OCI-LY3 (cell line): ENCODE measurements at regions not wholly inside any gene's neighbourhood (a gene's known extent, or its start where the extent isn't known, plus 50 kb on each side); places are given as distances from the start of the nearest gene placed in this dataset.

ENCODE experiments used
- H2AFZ ChIP-seq: fragments of 200-600, 300-600 bp; shearing (Covaris generic); 2 replicates; pipeline ENCODE4 v1.6.0; 2014; ENCODE audit warnings: antibody characterized with exemption, low read depth, low read length
- H3K27ac ChIP-seq: fragments of 200-600, 300-600 bp; sonication (generic); 2 replicates; pipeline ENCODE4 v1.5.1; 2014; ENCODE audit warnings: mild to moderate bottlenecking, low read length, moderate library complexity, mixed read lengths
- H3K27me3 ChIP-seq: fragments of 200-600, 300-600 bp; sonication (generic); 2 replicates; pipeline ENCODE4 v1.6.1; 2014; ENCODE audit warnings: low read depth, low read length, mixed read lengths
- H3K36me3 ChIP-seq: fragments of 200-600, 300-600 bp; sonication (generic); replicated peaks from 2 replicates; pipeline ENCODE3; 2014; ENCODE audit warnings: low read depth, low read length, mixed read lengths
- H3K4me1 ChIP-seq: fragments of 300-600, 200-600 bp; sonication (generic); 2 replicates; pipeline ENCODE4 v1.6.1; 2014; ENCODE audit warnings: low read length, mixed read lengths
- H3K4me2 ChIP-seq: fragments of 200-600, 300-600 bp; sonication (generic); 2 replicates; pipeline ENCODE4 v1.6.1; 2014; ENCODE audit warnings: low read length, mixed read lengths
- H3K4me3 ChIP-seq: fragments of 300-600, 200-600 bp; sonication (generic); 2 replicates; pipeline ENCODE4 v1.5.1; 2014; ENCODE audit warnings: antibody characterized with exemption, mild to moderate bottlenecking, low read length, moderate library complexity
- H3K79me2 ChIP-seq: fragments of 300-600, 200-600 bp; shearing (Covaris generic); 2 replicates; pipeline ENCODE4 v1.6.1; 2014; ENCODE audit warnings: mild to moderate bottlenecking, low read length, mixed read lengths
- H3K9ac ChIP-seq: fragments of 300-600, 200-600 bp; shearing (Covaris generic); 2 replicates; pipeline ENCODE4 v1.6.0; 2014; ENCODE audit warnings: mild to moderate bottlenecking, low read length, moderate library complexity
- H3K9me3 ChIP-seq: fragments of 200-600, 300-600 bp; shearing (Covaris generic); 2 replicates; pipeline ENCODE4 v1.6.1; 2014; ENCODE audit warnings: low read length, mixed read lengths; ENCODE audit not compliant: insufficient read depth
- H4K20me1 ChIP-seq: fragments of 200-600, 300-600 bp; sonication (generic); 2 replicates; pipeline ENCODE4 v1.6.1; 2016; ENCODE audit warnings: low read length, mixed read lengths; ENCODE audit not compliant: insufficient read depth
- EZH2phosphoT487 ChIP-seq: fragments of 200-600 bp; shearing (Covaris generic); IDR thresholded peaks from 2 replicates; pipeline ENCODE4 v1.6.1; 2018; ENCODE audit warnings: antibody characterized with exemption, mixed run types, low read depth
- TF ChIP-seq, protein P1 (sequence below): fragments of 200-600, 300-600 bp; sonication (generic); IDR thresholded peaks from 2 replicates; pipeline ENCODE4 v1.5.1; 2014; ENCODE audit warnings: antibody characterized with exemption, low read length, low read depth

DNA sequence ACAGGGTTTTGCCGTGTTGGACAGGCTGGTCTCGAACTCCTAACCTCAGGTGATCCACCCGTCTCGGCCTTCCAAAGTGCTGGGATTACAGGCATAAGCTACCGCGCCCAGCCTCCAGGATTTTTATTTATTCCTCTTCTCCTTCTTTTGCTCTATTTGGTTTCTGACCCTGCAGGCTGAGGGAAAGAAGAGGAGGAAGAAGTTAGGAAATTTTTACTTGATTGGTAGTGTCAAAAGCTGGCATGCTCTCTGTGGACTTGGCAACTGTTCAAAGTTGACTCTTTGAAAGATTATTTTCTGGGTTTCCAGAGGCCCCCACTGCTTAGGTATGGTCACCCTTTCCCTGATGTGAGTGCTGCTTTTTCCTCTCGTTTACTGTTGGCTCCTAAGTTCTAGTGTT lies 372.2 kb downstream of the DIPK2A start:
- no peaks in the 10 kb centered on the region for H3K27me3 ChIP-seq
- H3K9ac ChIP-seq, result no peak overlapping the region
- no peaks in the 10 kb centered on the region for H4K20me1 ChIP-seq
- H3K9me3 ChIP-seq, result no peaks in the 10 kb centered on the region
- no peak overlapping the region for H3K4me3 ChIP-seq
- H3K36me3 ChIP-seq, result no peaks in the 10 kb centered on the region
- no peak for TF ChIP-seq EZH2phosphoT487
- TF ChIP-seq, protein P1, sequence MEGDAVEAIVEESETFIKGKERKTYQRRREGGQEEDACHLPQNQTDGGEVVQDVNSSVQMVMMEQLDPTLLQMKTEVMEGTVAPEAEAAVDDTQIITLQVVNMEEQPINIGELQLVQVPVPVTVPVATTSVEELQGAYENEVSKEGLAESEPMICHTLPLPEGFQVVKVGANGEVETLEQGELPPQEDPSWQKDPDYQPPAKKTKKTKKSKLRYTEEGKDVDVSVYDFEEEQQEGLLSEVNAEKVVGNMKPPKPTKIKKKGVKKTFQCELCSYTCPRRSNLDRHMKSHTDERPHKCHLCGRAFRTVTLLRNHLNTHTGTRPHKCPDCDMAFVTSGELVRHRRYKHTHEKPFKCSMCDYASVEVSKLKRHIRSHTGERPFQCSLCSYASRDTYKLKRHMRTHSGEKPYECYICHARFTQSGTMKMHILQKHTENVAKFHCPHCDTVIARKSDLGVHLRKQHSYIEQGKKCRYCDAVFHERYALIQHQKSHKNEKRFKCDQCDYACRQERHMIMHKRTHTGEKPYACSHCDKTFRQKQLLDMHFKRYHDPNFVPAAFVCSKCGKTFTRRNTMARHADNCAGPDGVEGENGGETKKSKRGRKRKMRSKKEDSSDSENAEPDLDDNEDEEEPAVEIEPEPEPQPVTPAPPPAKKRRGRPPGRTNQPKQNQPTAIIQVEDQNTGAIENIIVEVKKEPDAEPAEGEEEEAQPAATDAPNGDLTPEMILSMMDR, result no peak
- no peaks in the 10 kb centered on the region for H3K79me2 ChIP-seq
- no peak overlapping the region for H3K4me2 ChIP-seq
- H2AFZ ChIP-seq, result no peak overlapping the region
- H3K4me1 ChIP-seq, result peaks cover 18% of the 10 kb centered on the region
- no peak overlapping the region for H3K27ac ChIP-seq

DNA sequence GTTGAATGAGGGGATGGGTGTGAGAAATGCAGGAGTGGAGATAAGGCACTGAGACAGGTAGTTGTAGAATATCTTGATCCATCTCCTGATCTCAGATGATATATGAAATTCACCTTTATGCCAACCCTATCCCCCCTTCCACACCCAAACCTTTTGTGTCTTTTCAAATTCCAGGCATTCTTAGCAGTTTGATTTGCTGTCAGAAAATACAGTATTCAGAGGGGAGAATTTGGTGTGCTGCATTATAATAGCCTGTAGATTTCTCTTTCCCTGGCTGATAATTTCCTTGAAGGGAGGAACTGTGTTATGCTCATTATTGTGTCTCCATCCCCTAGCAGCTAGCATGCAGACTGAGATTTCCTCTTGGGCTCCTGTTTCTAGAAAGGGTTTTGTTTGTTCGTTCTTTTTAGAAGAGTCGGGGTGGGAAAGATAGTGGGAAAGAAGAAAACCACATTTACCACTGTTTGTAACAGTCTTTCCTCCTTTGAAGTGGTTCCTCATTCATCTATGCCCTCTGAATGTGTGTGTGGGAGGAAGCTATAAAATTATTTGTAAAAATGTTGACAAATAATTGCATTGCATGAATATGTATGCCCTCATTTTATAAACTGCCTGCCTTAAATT lies 373.4 kb downstream of the DIPK2A start:
- Histone ChIP-seq H3K36me3 (no peaks in the 10 kb centered on the region), H4K20me1 (no peaks in the 10 kb centered on the region), H3K4me3 (no peak overlapping the region), H3K79me2 (no peaks in the 10 kb centered on the region), H3K4me1 (peaks cover 25% of the 10 kb centered on the region), H3K27me3 (no peaks in the 10 kb centered on the region), H3K9me3 (no peaks in the 10 kb centered on the region), H3K4me2 (no peak overlapping the region), H2AFZ (no peak overlapping the region), H3K9ac (no peak overlapping the region), H3K27ac (no peak overlapping the region)
- TF ChIP-seq, protein P1, result no peak

DNA sequence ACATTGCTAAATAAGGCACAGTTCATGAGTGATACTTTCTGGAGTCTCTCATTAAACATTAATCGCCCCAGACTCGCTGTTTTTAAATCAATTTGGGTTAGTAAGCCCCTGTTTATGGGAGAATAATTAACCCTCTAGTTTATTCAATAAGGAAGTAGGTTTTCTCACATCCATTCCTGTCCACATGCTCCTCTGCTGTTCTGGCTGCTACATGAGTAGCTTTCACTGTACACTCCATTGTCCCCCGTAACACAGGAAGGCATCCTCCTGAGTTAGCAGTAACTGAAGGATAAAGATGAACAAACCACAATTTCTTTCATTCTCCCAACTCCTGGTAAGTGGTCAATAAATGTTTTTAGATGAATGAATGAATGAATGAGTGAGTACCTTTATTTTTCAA lies 378.5 kb downstream of the DIPK2A start:
- Histone ChIP-seq H3K27ac (no peak overlapping the region), H3K79me2 (no peaks in the 10 kb centered on the region), H3K27me3 (no peaks in the 10 kb centered on the region), H2AFZ (no peak overlapping the region), H3K4me3 (no peak overlapping the region), H3K36me3 (no peaks in the 10 kb centered on the region), H3K4me1 (peaks cover 20% of the 10 kb centered on the region), H3K4me2 (peak overlapping the region; percentile 31), H4K20me1 (no peaks in the 10 kb centered on the region), H3K9me3 (no peaks in the 10 kb centered on the region), H3K9ac (no peak overlapping the region)
- no peak for TF ChIP-seq EZH2phosphoT487
- TF ChIP-seq, protein P1, result no peak

GRCh38 chr3:144351011-144351410 lies 379.4 kb downstream of the DIPK2A start:
- no peak overlapping the region for H3K27ac ChIP-seq
- no peaks in the 10 kb centered on the region for H3K79me2 ChIP-seq
- no peak for TF ChIP-seq EZH2phosphoT487
- TF ChIP-seq, protein P1, result no peak
- H4K20me1 ChIP-seq, result no peaks in the 10 kb centered on the region
- no peaks in the 10 kb centered on the region for H3K27me3 ChIP-seq
- H3K4me3 ChIP-seq, result no peak overlapping the region
- no peaks in the 10 kb centered on the region for H3K36me3 ChIP-seq
- no peak overlapping the region for H3K9ac ChIP-seq
- no peaks in the 10 kb centered on the region for H3K9me3 ChIP-seq
- H3K4me2 ChIP-seq, result peak overlapping the region; percentile 16
- H3K4me1 ChIP-seq, result peaks cover 20% of the 10 kb centered on the region
- no peak overlapping the region for H2AFZ ChIP-seq
